ENCODE measurements at regions not wholly inside any gene's neighbourhood (a gene's known extent, or its start where the extent isn't known, plus 50 kb on each side); places are given as distances from the start of the nearest gene placed in this dataset.

DNA sequence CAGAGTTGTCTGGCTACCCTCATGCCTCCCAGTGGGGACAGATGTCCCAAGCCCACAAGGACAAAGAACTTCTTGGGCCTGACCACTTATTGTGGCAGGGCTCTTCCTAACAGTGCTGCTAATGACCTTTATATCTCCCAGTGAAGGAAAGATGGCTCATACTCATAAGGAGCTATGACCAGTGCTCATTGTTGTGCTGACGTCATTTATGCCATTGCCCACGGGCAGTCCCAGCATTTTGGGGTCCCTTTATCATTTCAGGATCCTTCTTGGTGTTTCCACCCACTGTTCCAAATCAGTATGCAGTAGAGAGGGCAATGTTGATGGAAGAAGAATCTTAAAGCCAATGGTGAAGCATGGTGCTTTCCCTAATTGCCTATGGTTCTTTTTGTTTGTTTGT lies 1640.0 kb upstream of the PRR20A start:
- TF ChIP-seq, protein P1, sequence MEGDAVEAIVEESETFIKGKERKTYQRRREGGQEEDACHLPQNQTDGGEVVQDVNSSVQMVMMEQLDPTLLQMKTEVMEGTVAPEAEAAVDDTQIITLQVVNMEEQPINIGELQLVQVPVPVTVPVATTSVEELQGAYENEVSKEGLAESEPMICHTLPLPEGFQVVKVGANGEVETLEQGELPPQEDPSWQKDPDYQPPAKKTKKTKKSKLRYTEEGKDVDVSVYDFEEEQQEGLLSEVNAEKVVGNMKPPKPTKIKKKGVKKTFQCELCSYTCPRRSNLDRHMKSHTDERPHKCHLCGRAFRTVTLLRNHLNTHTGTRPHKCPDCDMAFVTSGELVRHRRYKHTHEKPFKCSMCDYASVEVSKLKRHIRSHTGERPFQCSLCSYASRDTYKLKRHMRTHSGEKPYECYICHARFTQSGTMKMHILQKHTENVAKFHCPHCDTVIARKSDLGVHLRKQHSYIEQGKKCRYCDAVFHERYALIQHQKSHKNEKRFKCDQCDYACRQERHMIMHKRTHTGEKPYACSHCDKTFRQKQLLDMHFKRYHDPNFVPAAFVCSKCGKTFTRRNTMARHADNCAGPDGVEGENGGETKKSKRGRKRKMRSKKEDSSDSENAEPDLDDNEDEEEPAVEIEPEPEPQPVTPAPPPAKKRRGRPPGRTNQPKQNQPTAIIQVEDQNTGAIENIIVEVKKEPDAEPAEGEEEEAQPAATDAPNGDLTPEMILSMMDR (IDR thresholded peaks at IDR 0.05) = no peak
- Histone ChIP-seq H3K9me3 (no peaks in the 10 kb centered on the region), H3K36me3 (no peaks in the 10 kb centered on the region), H3K4me1 (no peaks in the 10 kb centered on the region), H3K4me3 (no peak overlapping the region), H3K27me3 (no peaks in the 10 kb centered on the region), H3K27ac (no peak overlapping the region)
- ATAC-seq (no peak), DNase-seq (no peak)
- intact Hi-C loops (cut with DNase I) = no loop called here

DNA sequence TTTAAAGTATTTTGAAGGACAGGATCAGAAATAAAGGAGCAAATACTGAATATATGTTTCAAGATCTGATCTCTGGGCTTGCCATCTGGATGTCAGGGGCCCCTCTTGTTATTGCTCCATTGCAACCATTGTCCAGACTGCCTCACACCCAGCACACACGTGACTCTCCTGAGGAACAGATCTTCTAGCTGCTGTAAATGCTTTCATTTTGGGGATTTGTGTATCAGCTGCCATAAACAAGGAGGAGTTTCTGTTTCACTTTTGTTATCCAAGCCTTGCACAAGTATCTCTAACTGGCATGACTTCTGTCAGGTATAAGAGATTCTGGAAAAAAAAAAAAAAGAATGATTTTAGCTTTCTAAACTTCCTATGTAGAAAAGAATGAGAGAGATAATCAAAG lies 1624.1 kb upstream of the PRR20A start:
- Histone ChIP-seq H3K27me3 (no peaks in the 10 kb centered on the region), H3K27ac (no peak overlapping the region), H3K36me3 (no peaks in the 10 kb centered on the region), H3K4me1 (no peaks in the 10 kb centered on the region), H3K4me3 (no peak overlapping the region), H3K9me3 (no peaks in the 10 kb centered on the region)
- ATAC-seq (no peak), DNase-seq (no peak)
- intact Hi-C loops (cut with DNase I) = no loop called here
- TF ChIP-seq, protein P1 (IDR thresholded peaks at IDR 0.05) = no peak

GRCh38 chr13:55517312-55517711 lies 1623.4 kb upstream of the PRR20A start:
- no peaks in the 10 kb centered on the region for H3K36me3 ChIP-seq
- TF ChIP-seq, protein P1 (IDR thresholded peaks at IDR 0.05) = no peak
- no peak overlapping the region for H3K27ac ChIP-seq
- no peak for DNase-seq
- H3K4me3 ChIP-seq = no peak overlapping the region
- no peaks in the 10 kb centered on the region for H3K9me3 ChIP-seq
- no peaks in the 10 kb centered on the region for H3K4me1 ChIP-seq
- no peak for ATAC-seq
- intact Hi-C loops (cut with DNase I) = no loop called here
- no peaks in the 10 kb centered on the region for H3K27me3 ChIP-seq

GRCh38 chr13:55528434-55528833 lies 1612.3 kb upstream of the PRR20A start:
- no peak overlapping the region for H3K4me3 ChIP-seq
- no peaks in the 10 kb centered on the region for H3K4me1 ChIP-seq
- H3K9me3 ChIP-seq = no peaks in the 10 kb centered on the region
- no peaks in the 10 kb centered on the region for H3K36me3 ChIP-seq
- TF ChIP-seq, protein P1 (IDR thresholded peaks at IDR 0.05) = no peak
- DNase-seq = no peak
- no peak for ATAC-seq
- H3K27ac ChIP-seq = no peak overlapping the region
- intact Hi-C loops (cut with DNase I) = no loop called here
- H3K27me3 ChIP-seq = no peaks in the 10 kb centered on the region

DNA sequence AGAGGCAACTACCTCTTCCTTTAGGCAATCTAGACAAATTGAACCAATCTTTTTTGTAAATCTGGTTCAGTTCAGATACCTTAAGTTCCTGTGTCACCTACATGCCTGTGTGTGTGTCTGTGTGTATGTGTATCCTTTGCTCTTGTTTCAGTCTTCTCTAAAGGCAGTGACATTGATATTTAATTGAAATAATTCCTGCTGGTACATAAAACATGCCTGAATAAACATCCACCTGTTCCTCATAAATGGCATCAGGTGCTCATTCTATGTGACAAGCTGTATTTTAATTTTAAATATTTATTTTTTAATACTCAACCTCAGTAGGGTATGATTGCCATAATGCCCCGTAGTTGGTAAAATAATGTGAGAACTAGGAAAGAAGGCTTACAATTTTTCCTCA lies 1606.4 kb upstream of the PRR20A start:
- H3K4me1 ChIP-seq = no peaks in the 10 kb centered on the region
- intact Hi-C loops (cut with DNase I) = no loop called here
- H3K27me3 ChIP-seq = no peaks in the 10 kb centered on the region
- no peak overlapping the region for H3K4me3 ChIP-seq
- DNase-seq = no peak
- H3K9me3 ChIP-seq = no peaks in the 10 kb centered on the region
- no peak overlapping the region for H3K27ac ChIP-seq
- H3K36me3 ChIP-seq = no peaks in the 10 kb centered on the region
- ATAC-seq = no peak
- TF ChIP-seq, protein P1 (IDR thresholded peaks at IDR 0.05) = no peak

- TF ChIP-seq, protein P1 (IDR thresholded peaks at IDR 0.05) = no peak
- DNase-seq (no peak), ATAC-seq (no peak)
- intact Hi-C loops (cut with DNase I) = no loop called here
- Histone ChIP-seq H3K9me3 (no peaks in the 10 kb centered on the region), H3K4me3 (no peak overlapping the region), H3K27ac (no peak overlapping the region), H3K36me3 (no peaks in the 10 kb centered on the region), H3K27me3 (no peaks in the 10 kb centered on the region), H3K4me1 (no peaks in the 10 kb centered on the region)
These were observed 1602.3 kb upstream of the PRR20A start for GRCh38 chr13:55538424-55538823.

Measured in upper lobe of right lung (tissue), 1 donor.